ENCODE measurements at regions not wholly inside any gene's neighbourhood (a gene's known extent, or its start where the extent isn't known, plus 50 kb on each side); places are given as distances from the start of the nearest gene placed in this dataset.

GRCh38 chr10:57186201-57186600 is 825.1 kb upstream of the ZWINT start:
- TF ChIP-seq CTCF (CRISPR knock-in tag; IDR thresholded peaks at IDR 0.05): no peak
- TF ChIP-seq, protein P1, sequence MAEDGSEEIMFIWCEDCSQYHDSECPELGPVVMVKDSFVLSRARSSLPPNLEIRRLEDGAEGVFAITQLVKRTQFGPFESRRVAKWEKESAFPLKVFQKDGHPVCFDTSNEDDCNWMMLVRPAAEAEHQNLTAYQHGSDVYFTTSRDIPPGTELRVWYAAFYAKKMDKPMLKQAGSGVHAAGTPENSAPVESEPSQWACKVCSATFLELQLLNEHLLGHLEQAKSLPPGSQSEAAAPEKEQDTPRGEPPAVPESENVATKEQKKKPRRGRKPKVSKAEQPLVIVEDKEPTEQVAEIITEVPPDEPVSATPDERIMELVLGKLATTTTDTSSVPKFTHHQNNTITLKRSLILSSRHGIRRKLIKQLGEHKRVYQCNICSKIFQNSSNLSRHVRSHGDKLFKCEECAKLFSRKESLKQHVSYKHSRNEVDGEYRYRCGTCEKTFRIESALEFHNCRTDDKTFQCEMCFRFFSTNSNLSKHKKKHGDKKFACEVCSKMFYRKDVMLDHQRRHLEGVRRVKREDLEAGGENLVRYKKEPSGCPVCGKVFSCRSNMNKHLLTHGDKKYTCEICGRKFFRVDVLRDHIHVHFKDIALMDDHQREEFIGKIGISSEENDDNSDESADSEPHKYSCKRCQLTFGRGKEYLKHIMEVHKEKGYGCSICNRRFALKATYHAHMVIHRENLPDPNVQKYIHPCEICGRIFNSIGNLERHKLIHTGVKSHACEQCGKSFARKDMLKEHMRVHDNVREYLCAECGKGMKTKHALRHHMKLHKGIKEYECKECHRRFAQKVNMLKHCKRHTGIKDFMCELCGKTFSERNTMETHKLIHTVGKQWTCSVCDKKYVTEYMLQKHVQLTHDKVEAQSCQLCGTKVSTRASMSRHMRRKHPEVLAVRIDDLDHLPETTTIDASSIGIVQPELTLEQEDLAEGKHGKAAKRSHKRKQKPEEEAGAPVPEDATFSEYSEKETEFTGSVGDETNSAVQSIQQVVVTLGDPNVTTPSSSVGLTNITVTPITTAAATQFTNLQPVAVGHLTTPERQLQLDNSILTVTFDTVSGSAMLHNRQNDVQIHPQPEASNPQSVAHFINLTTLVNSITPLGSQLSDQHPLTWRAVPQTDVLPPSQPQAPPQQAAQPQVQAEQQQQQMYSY (CRISPR knock-in tag; IDR thresholded peaks at IDR 0.05): no peak
- TF ChIP-seq, protein P2, sequence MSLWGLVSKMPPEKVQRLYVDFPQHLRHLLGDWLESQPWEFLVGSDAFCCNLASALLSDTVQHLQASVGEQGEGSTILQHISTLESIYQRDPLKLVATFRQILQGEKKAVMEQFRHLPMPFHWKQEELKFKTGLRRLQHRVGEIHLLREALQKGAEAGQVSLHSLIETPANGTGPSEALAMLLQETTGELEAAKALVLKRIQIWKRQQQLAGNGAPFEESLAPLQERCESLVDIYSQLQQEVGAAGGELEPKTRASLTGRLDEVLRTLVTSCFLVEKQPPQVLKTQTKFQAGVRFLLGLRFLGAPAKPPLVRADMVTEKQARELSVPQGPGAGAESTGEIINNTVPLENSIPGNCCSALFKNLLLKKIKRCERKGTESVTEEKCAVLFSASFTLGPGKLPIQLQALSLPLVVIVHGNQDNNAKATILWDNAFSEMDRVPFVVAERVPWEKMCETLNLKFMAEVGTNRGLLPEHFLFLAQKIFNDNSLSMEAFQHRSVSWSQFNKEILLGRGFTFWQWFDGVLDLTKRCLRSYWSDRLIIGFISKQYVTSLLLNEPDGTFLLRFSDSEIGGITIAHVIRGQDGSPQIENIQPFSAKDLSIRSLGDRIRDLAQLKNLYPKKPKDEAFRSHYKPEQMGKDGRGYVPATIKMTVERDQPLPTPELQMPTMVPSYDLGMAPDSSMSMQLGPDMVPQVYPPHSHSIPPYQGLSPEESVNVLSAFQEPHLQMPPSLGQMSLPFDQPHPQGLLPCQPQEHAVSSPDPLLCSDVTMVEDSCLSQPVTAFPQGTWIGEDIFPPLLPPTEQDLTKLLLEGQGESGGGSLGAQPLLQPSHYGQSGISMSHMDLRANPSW (CRISPR knock-in tag; IDR thresholded peaks at IDR 0.05; ENCODE audit: borderline replicate concordance): no peak
- no peak for TF ChIP-seq CBX2 (IDR thresholded peaks at IDR 0.05; ENCODE audit: low read depth, low read length)
- no peak for TF ChIP-seq CBX2 (CRISPR knock-in tag; IDR thresholded peaks at IDR 0.05; ENCODE audit: low read depth)
- no peak for TF ChIP-seq ZNF703 (CRISPR knock-in tag; IDR thresholded peaks at IDR 0.05; ENCODE audit: borderline replicate concordance)
- no peak for TF ChIP-seq BATF2 (CRISPR knock-in tag; IDR thresholded peaks at IDR 0.05)

Data from HepG2 (cell line).